HEK293 (cell line): ENCODE measurements at regions not wholly inside any gene's neighbourhood (a gene's known extent, or its start where the extent isn't known, plus 50 kb on each side); places are given as distances from the start of the nearest gene placed in this dataset.

Experiments
- CTCF ChIA-PET: fragments of 350-600 bp; formaldehyde crosslinking; extraction: SDS; loops from one replicate; lab custom pipeline; 2021; ENCODE audit warnings: antibody characterized with exemption; lab: Yijun Ruan, JAX
- POLR2A ChIA-PET: fragments of 300-600 bp; formaldehyde crosslinking; extraction: SDS; loops from one replicate; lab custom pipeline; 2020; ENCODE audit warnings: antibody characterized with exemption, inconsistent platforms; lab: Yijun Ruan, JAX
- H3K27ac ChIP-seq: fragments of 200-500 bp; sonication (Bioruptor generic); 2 replicates; pipeline ENCODE4 v1.5.1; 2014; ENCODE audit warnings: low read depth, low read length, control low read depth, inconsistent platforms; ENCODE audit errors: extremely low read depth
- H3K36me3 ChIP-seq, 2 experiments: fragments of 200-500 bp in 1 of 2; sonication (Bioruptor generic) in 1 of 2; 1 replicate in 1 of 2; 2 replicates in 1 of 2; pipeline ENCODE4 v1.5.1; 2014 to 2017; ENCODE audit warnings: inconsistent platforms in 2 of 2, low read length in 2 of 2; ENCODE audit not compliant: control insufficient read depth in 2 of 2, insufficient read depth in 1 of 2
- H3K4me1 ChIP-seq: fragments of 200-500 bp; sonication (Bioruptor generic); 2 replicates; pipeline ENCODE4 v1.5.1; 2014; ENCODE audit warnings: mild to moderate bottlenecking, low read length, inconsistent platforms; ENCODE audit not compliant: control insufficient read depth, insufficient read depth
- H3K4me3 ChIP-seq: 2 replicates; pipeline ENCODE4 v1.5.1; 2011; ENCODE audit warnings: low read depth, mild to moderate bottlenecking, control low read depth, low read length, moderate library complexity
- H3K9me3 ChIP-seq: fragments of 200-500 bp; sonication (Bioruptor generic); 2 replicates; pipeline ENCODE4 v1.5.1; 2014; ENCODE audit warnings: low read depth, low read length, inconsistent platforms; ENCODE audit not compliant: control insufficient read depth, insufficient read depth
- BCL11B ChIP-seq: fragments of 450-650 bp; formaldehyde crosslinking; IDR thresholded peaks from 2 replicates; pipeline ENCODE4 v1.5.1; 2016; ENCODE audit warnings: low read depth, missing biosample characterization, missing genetic modification characterization
- HOXC10 ChIP-seq: sonication (generic); formaldehyde crosslinking; IDR thresholded peaks from 2 replicates; pipeline ENCODE4 v1.8.1; 2023; ENCODE audit warnings: mild to moderate bottlenecking, missing genetic modification reagents
- REPIN1 ChIP-seq: fragments of 450-650 bp; formaldehyde crosslinking; IDR thresholded peaks from 2 replicates; pipeline ENCODE4 v1.5.1; 2017; ENCODE audit warnings: missing biosample characterization, missing genetic modification characterization, low read depth
- SETDB1 ChIP-seq: IDR thresholded peaks from one replicate; pipeline ENCODE4 v1.6.1; 2017; ENCODE audit warnings: mild to moderate bottlenecking, low read length, moderate library complexity, mixed read lengths; ENCODE audit not compliant: insufficient read length
- TRIM28 ChIP-seq: IDR thresholded peaks from 2 replicates; pipeline ENCODE4 v1.6.1; 2011; ENCODE audit warnings: low read length, control low read depth, borderline replicate concordance
- ZBTB21 ChIP-seq: fragments of 450-650 bp; formaldehyde crosslinking; IDR thresholded peaks from 2 replicates; pipeline ENCODE4 v1.5.1; 2017; ENCODE audit warnings: missing biosample characterization, missing genetic modification characterization
- ZBTB48 ChIP-seq: fragments of 450-650 bp; formaldehyde crosslinking; IDR thresholded peaks from 2 replicates; pipeline ENCODE4 v1.5.1; 2016; ENCODE audit warnings: missing biosample characterization, missing genetic modification characterization
- ZEB2 ChIP-seq: fragments of 450-650 bp; formaldehyde crosslinking; IDR thresholded peaks from 2 replicates; pipeline ENCODE4 v1.5.1; 2016; ENCODE audit warnings: missing biosample characterization, missing genetic modification characterization
- ZFP41 ChIP-seq: fragments of 450-650 bp; formaldehyde crosslinking; IDR thresholded peaks from 2 replicates; pipeline ENCODE4 v1.5.1; 2016; ENCODE audit warnings: missing biosample characterization, missing genetic modification characterization, borderline replicate concordance
- ZNF138 ChIP-seq: fragments of 450-650 bp; formaldehyde crosslinking; IDR thresholded peaks from 2 replicates; pipeline ENCODE4 v1.5.1; 2016; ENCODE audit warnings: missing biosample characterization, missing genetic modification characterization, borderline replicate concordance
- ZNF175 ChIP-seq: fragments of 450-650 bp; formaldehyde crosslinking; IDR thresholded peaks from 2 replicates; pipeline ENCODE4 v1.5.1; 2016; ENCODE audit warnings: missing biosample characterization, missing genetic modification characterization
- ZNF223 ChIP-seq: fragments of 450-650 bp; formaldehyde crosslinking; IDR thresholded peaks from 2 replicates; pipeline ENCODE4 v1.5.1; 2016; ENCODE audit warnings: missing biosample characterization, missing genetic modification characterization
- ZNF239 ChIP-seq: fragments of 450-650 bp; formaldehyde crosslinking; IDR thresholded peaks from 2 replicates; pipeline ENCODE4 v1.5.1; 2016; ENCODE audit warnings: missing biosample characterization, missing genetic modification characterization
- ZNF416 ChIP-seq: fragments of 450-650 bp; formaldehyde crosslinking; IDR thresholded peaks from 2 replicates; pipeline ENCODE4 v1.5.1; 2016; ENCODE audit warnings: missing biosample characterization, missing genetic modification characterization
- ZNF549 ChIP-seq: fragments of 450-650 bp; IDR thresholded peaks from 2 replicates; pipeline ENCODE4 v1.5.1; 2018; ENCODE audit warnings: missing biosample characterization, missing genetic modification characterization, mild to moderate bottlenecking, inconsistent platforms, moderate library complexity
- ZNF623 ChIP-seq: fragments of 450-650 bp; formaldehyde crosslinking; IDR thresholded peaks from 2 replicates; pipeline ENCODE4 v1.5.1; 2016; ENCODE audit warnings: missing biosample characterization, missing genetic modification characterization
- ZNF624 ChIP-seq: fragments of 450-650 bp; formaldehyde crosslinking; IDR thresholded peaks from 2 replicates; pipeline ENCODE4 v1.5.1; 2017; ENCODE audit warnings: missing biosample characterization, missing genetic modification characterization
- ZNF654 ChIP-seq: fragments of 450-650 bp; formaldehyde crosslinking; IDR thresholded peaks from 2 replicates; pipeline ENCODE4 v1.5.1; 2016; ENCODE audit warnings: low read depth, missing biosample characterization, missing genetic modification characterization
- ZNF701 ChIP-seq: fragments of 450-650 bp; formaldehyde crosslinking; IDR thresholded peaks from 2 replicates; pipeline ENCODE4 v1.5.1; 2016; ENCODE audit warnings: missing biosample characterization, missing genetic modification characterization
- ZNF76 ChIP-seq: fragments of 450-650 bp; formaldehyde crosslinking; IDR thresholded peaks from 2 replicates; pipeline ENCODE4; 2016; ENCODE audit warnings: low read depth, missing biosample characterization, missing genetic modification characterization, borderline replicate concordance
- ZNF792 ChIP-seq: fragments of 450-650 bp; formaldehyde crosslinking; IDR thresholded peaks from 2 replicates; pipeline ENCODE4 v1.5.1; 2016; ENCODE audit warnings: missing biosample characterization, missing genetic modification characterization
- TF ChIP-seq, protein P1 (sequence below): fragments of 450-650 bp; formaldehyde crosslinking; IDR thresholded peaks from 2 replicates; pipeline ENCODE4 v1.5.1; 2016; ENCODE audit warnings: missing biosample characterization, missing genetic modification characterization
- TF ChIP-seq, protein P2 (sequence below): fragments of 450-650 bp; formaldehyde crosslinking; IDR thresholded peaks from 2 replicates; pipeline ENCODE4 v1.5.1; 2016; ENCODE audit warnings: missing biosample characterization, missing genetic modification characterization
- TF ChIP-seq, protein P3 (sequence below): fragments of 450-650 bp; formaldehyde crosslinking; IDR thresholded peaks from 2 replicates; pipeline ENCODE4 v1.5.1; 2017; ENCODE audit warnings: missing biosample characterization, missing genetic modification characterization

DNA sequence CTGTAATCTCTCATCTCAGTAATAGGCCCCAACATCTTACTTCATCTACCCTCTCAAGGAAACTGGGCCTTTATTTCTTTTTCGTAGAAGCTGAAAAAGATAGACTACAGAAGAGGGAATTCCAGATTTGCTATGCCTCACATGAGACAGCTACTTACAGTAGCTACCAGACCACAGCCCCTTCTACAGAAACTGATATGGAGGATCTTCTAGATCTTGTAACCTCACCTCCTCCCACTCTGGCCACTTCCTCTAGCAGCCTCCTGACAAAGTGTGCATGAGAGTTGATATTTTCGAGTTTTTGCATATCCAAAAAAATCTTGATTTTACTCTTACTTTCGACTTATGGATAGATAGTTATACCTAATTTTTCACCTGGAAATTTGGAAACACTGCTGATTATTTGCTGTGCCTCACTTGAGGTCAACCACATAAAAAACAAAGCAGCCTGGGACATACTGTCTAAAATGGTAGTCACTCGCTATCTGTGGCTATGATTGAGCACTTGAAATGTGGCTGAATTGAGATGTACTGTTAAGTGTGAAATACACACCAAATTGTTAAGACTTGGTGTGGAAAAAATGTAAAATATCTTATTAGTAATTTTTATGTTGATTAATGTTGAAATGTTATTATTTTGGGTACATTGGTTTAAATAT is 86.3 kb upstream of the NID2 start:
- Histone ChIP-seq H3K4me1 (no peaks in the 10 kb centered on the region), H3K36me3 (no peaks in the 10 kb centered on the region), H3K4me3 (no peak overlapping the region), H3K9me3 (no peaks in the 10 kb centered on the region), H3K27ac (no peak overlapping the region)
- ChIA-PET CTCF (no interaction called here), POLR2A (no interaction called here)
- TF ChIP-seq ZEB2 (tag by site-specific recombination), result no peak
- TF ChIP-seq ZNF792 (tag by site-specific recombination), result no peak
- no peak for TF ChIP-seq ZNF623
- TF ChIP-seq BCL11B, result no peak
- no peak for TF ChIP-seq ZNF624 (tag by site-specific recombination)
- TF ChIP-seq ZBTB21, result no peak
- TF ChIP-seq, protein P1, sequence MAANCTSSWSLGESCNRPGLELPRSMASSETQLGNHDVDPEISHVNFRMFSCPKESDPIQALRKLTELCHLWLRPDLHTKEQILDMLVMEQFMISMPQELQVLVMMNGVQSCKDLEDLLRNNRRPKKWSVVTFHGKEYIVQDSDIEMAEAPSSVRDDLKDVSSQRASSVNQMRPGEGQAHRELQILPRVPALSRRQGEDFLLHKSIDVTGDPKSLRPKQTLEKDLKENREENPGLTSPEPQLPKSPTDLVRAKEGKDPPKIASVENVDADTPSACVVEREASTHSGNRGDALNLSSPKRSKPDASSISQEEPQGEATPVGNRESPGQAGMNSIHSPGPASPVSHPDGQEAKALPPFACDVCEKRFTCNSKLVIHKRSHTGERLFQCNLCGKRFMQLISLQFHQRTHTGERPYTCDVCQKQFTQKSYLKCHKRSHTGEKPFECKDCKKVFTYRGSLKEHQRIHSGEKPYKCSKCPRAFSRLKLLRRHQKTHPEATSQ (tag by site-specific recombination), result no peak
- no peak for TF ChIP-seq ZNF76 (tag by site-specific recombination)
- TF ChIP-seq ZNF138 (tag by site-specific recombination), result no peak

DNA sequence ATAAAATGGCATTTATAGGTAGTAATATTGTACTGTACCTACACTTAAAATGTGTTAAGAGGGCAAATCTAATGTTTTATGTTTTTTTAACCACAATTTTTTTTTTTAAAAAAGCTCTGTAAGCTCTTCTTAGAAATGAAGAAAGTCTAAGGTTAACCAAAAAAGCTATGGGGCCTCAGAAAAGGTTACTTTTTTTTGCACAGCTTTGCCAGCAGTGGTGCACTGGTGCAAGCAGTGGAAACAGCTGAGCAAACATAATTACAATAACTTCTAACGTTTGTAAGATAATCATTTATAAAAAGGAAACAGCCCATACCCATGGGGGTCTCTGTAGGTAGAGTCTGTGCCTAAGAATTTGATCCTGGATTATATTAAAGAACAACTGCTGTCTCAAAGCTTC is 85.1 kb upstream of the NID2 start:
- POLR2A ChIA-PET, result interaction anchor here (0.6 kb wide), 1 partner anchor 218 kb away, joined by 3 read pairs; no protein-coding TSS in a partner anchor
- Histone ChIP-seq H3K27ac (no peak overlapping the region), H3K36me3 (no peaks in the 10 kb centered on the region), H3K9me3 (no peaks in the 10 kb centered on the region), H3K4me3 (no peak overlapping the region), H3K4me1 (no peaks in the 10 kb centered on the region)
- no peak for TF ChIP-seq SETDB1
- TF ChIP-seq HOXC10 (CRISPR knock-in tag), result no peak
- no peak for TF ChIP-seq ZNF549 (tag by site-specific recombination)
- TF ChIP-seq ZNF416 (tag by site-specific recombination), result no peak
- TF ChIP-seq, protein P2, sequence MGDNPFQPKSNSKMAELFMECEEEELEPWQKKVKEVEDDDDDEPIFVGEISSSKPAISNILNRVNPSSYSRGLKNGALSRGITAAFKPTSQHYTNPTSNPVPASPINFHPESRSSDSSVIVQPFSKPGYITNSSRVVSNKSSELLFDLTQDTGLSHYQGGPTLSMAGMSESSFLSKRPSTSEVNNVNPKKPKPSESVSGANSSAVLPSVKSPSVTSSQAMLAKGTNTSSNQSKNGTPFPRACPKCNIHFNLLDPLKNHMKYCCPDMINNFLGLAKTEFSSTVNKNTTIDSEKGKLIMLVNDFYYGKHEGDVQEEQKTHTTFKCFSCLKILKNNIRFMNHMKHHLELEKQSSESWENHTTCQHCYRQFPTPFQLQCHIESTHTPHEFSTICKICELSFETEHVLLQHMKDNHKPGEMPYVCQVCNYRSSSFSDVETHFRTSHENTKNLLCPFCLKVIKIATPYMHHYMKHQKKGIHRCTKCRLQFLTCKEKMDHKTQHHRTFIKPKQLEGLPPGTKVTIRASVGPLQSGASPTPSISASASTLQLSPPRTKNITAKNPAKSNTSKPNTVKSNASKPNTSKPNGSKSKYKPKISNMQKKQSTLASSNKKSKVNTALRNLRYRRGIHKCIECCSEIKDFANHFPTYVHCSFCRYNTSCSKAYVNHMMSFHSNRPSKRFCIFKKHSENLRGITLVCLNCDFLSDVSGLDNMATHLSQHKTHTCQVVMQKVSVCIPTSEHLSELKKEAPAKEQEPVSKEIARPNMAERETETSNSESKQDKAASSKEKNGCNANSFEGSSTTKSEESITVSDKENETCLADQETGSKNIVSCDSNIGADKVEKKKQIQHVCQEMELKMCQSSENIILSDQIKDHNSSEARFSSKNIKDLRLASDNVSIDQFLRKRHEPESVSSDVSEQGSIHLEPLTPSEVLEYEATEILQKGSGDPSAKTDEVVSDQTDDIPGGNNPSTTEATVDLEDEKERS (tag by site-specific recombination), result no peak
- no peak for TF ChIP-seq ZNF175
- TF ChIP-seq ZEB2 (tag by site-specific recombination), result no peak
- no peak for TF ChIP-seq ZFP41
- TF ChIP-seq ZNF223, result no peak
- TF ChIP-seq, protein P3, sequence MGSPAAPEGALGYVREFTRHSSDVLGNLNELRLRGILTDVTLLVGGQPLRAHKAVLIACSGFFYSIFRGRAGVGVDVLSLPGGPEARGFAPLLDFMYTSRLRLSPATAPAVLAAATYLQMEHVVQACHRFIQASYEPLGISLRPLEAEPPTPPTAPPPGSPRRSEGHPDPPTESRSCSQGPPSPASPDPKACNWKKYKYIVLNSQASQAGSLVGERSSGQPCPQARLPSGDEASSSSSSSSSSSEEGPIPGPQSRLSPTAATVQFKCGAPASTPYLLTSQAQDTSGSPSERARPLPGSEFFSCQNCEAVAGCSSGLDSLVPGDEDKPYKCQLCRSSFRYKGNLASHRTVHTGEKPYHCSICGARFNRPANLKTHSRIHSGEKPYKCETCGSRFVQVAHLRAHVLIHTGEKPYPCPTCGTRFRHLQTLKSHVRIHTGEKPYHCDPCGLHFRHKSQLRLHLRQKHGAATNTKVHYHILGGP, result no peak
- no peak for TF ChIP-seq TRIM28
- no peak for TF ChIP-seq ZNF654 (tag by site-specific recombination)
- no peak for TF ChIP-seq ZNF701
- TF ChIP-seq ZNF239 (tag by site-specific recombination), result no peak
- no peak for TF ChIP-seq REPIN1 (tag by site-specific recombination)
- TF ChIP-seq, protein P1 (tag by site-specific recombination), result no peak
- TF ChIP-seq ZBTB48 (tag by site-specific recombination), result no peak
- CTCF ChIA-PET, result interaction anchor here (0.7 kb wide), 1 partner anchor 571 kb away, joined by 3 read pairs; no protein-coding TSS in a partner anchor
